GM12874 (cell line): ENCODE measurements at regions not wholly inside any gene's neighbourhood (a gene's known extent, or its start where the extent isn't known, plus 50 kb on each side); places are given as distances from the start of the nearest gene placed in this dataset.

Experiments used
- CTCF ChIP-seq: IDR thresholded peaks from 2 replicates; pipeline ENCODE4 v1.5.1; 2011; ENCODE audit warnings: low read depth, mild to moderate bottlenecking, control low read depth, low read length, moderate library complexity; ENCODE audit not compliant: insufficient read depth

GRCh38 chr12:16972923-16973770 is 367.2 kb upstream of the LMO3 start:
- TF ChIP-seq CTCF: no peak

GRCh38 chr12:16962889-16963288 is 356.9 kb upstream of the LMO3 start:
- TF ChIP-seq CTCF: no peak

GRCh38 chr12:16955083-16955657 is 349.2 kb upstream of the LMO3 start:
- TF ChIP-seq CTCF: no peak

- TF ChIP-seq CTCF: no peak
Observed at GRCh38 chr12:16949871-16950667, 344.1 kb upstream of the LMO3 start.

- TF ChIP-seq CTCF: no peak
Observed at GRCh38 chr12:16949371-16949770, 343.4 kb upstream of the LMO3 start.

GRCh38 chr12:16946704-16947103 is 340.7 kb upstream of the LMO3 start:
- no peak for TF ChIP-seq CTCF

- peak; percentile 87 for TF ChIP-seq CTCF
Observed at GRCh38 chr12:16939871-16940306, 333.9 kb upstream of the LMO3 start.
